ENCODE measurements at regions not wholly inside any gene's neighbourhood (a gene's known extent, or its start where the extent isn't known, plus 50 kb on each side); places are given as distances from the start of the nearest gene placed in this dataset.

- ATAC-seq (no peak), DNase-seq (no peak), FAIRE-seq (no peak)
- Histone ChIP-seq H3K4me1 (no peaks in the 10 kb centered on the region), H3K27me3 (no peaks in the 10 kb centered on the region), H3K4me3 (no peak overlapping the region), H3K9me3 (no peaks in the 10 kb centered on the region), H3K36me3 (no peaks in the 10 kb centered on the region), H3K27ac (no peak overlapping the region)
- WGBS, 2 donors = 84 to 87% methylated on average over 5 of the region's 5 CpGs
- intact Hi-C loops (cut with DNase I) = no loop called here
- TF ChIP-seq CTCF (IDR thresholded peaks at IDR 0.05) = no peak
Observed at GRCh38 chr2:238548902-238549462, 122.3 kb downstream of the ASB1 start.

- Histone ChIP-seq H3K36me3 (no peaks in the 10 kb centered on the region), H3K9me3 (no peaks in the 10 kb centered on the region), H3K4me3 (no peak overlapping the region), H3K27ac (no peak overlapping the region), H3K4me1 (no peaks in the 10 kb centered on the region), H3K27me3 (no peaks in the 10 kb centered on the region)
- FAIRE-seq (no peak), DNase-seq (no peak), ATAC-seq (no peak)
- TF ChIP-seq CTCF (IDR thresholded peaks at IDR 0.05) = no peak
- intact Hi-C loops (cut with DNase I) = no loop called here
- 86 to 96% methylated on average over 2 of the region's 2 CpGs for WGBS, 2 donors
Observed at GRCh38 chr2:238549866-238550265, 123.1 kb downstream of the ASB1 start.

GRCh38 chr2:238551091-238551490 is 124.4 kb downstream of the ASB1 start:
- no peaks in the 10 kb centered on the region for H3K27me3 ChIP-seq
- no peak overlapping the region for H3K4me3 ChIP-seq
- no peak for FAIRE-seq
- no peaks in the 10 kb centered on the region for H3K9me3 ChIP-seq
- intact Hi-C loops (cut with DNase I) = no loop called here
- no peak for TF ChIP-seq CTCF (IDR thresholded peaks at IDR 0.05)
- no peaks in the 10 kb centered on the region for H3K4me1 ChIP-seq
- no peak overlapping the region for H3K27ac ChIP-seq
- DNase-seq = no peak
- 76 to 85% methylated on average over 3 of the region's 3 CpGs for WGBS, 2 donors
- no peaks in the 10 kb centered on the region for H3K36me3 ChIP-seq
- no peak for ATAC-seq

GRCh38 chr2:238552226-238552625 is 125.5 kb downstream of the ASB1 start:
- DNase-seq (no peak), ATAC-seq (no peak), FAIRE-seq (no peak)
- intact Hi-C loops (cut with DNase I) = no loop called here
- Histone ChIP-seq H3K4me1 (no peaks in the 10 kb centered on the region), H3K27me3 (no peaks in the 10 kb centered on the region), H3K27ac (no peak overlapping the region), H3K9me3 (no peaks in the 10 kb centered on the region), H3K36me3 (no peaks in the 10 kb centered on the region), H3K4me3 (no peak overlapping the region)
- WGBS, 2 donors = 73 to 86% methylated on average over 5 of the region's 5 CpGs
- TF ChIP-seq CTCF (IDR thresholded peaks at IDR 0.05) = no peak

GRCh38 chr2:238553159-238553558 is 126.4 kb downstream of the ASB1 start:
- Histone ChIP-seq H3K4me1 (no peaks in the 10 kb centered on the region), H3K9me3 (no peaks in the 10 kb centered on the region), H3K36me3 (no peaks in the 10 kb centered on the region), H3K4me3 (no peak overlapping the region), H3K27ac (no peak overlapping the region), H3K27me3 (no peaks in the 10 kb centered on the region)
- intact Hi-C loops (cut with DNase I) = no loop called here
- no peak for FAIRE-seq
- TF ChIP-seq CTCF (IDR thresholded peaks at IDR 0.05) = no peak
- no peak for DNase-seq
- WGBS, 2 donors = 86 to 88% methylated on average over 4 of the region's 4 CpGs
- no peak for ATAC-seq

All from pancreas (tissue), 10 donors.